CD8-positive, alpha-beta memory T cell (primary cell): ENCODE measurements at regions not wholly inside any gene's neighbourhood (a gene's known extent, or its start where the extent isn't known, plus 50 kb on each side); places are given as distances from the start of the nearest gene placed in this dataset.
A peak's percentile ranks its signal among the peaks of the same experiment; 100 is the strongest.

Experiments
- CTCF ChIA-PET: fragments of 350-600 bp; sonication (Branson Sonifier 250); formaldehyde crosslinking; loops from one replicate; lab custom pipeline; 2021; ENCODE audit warnings: antibody characterized with exemption; lab: Charles Lee
- POLR2A ChIA-PET: fragments of 350-600 bp; sonication (Branson Sonifier 250); formaldehyde crosslinking; loops from one replicate; lab custom pipeline; 2021; ENCODE audit warnings: antibody characterized with exemption; lab: Charles Lee
- DNase-seq, 5 donors: peaks; one replicate each; pipeline versions ENCODE4 v3.0.0 to v3.0.0-alpha.2; 2020 to 2022; ENCODE audit warnings: mixed read lengths in 1 of 5
- H3K27ac ChIP-seq: one replicate; pipeline ENCODE4 v1.7.0; 2013; ENCODE audit warnings: low read depth, mild to moderate bottlenecking, low read length, moderate library complexity
- H3K27me3 ChIP-seq: 2 replicates; pipeline ENCODE4 v1.7.0; 2013; ENCODE audit warnings: low read length, mild to moderate bottlenecking; ENCODE audit not compliant: insufficient read depth, poor library complexity, severe bottlenecking
- H3K36me3 ChIP-seq: 2 replicates; pipeline ENCODE4 v1.7.0; 2013; ENCODE audit warnings: mild to moderate bottlenecking, low read length, moderate library complexity; ENCODE audit not compliant: insufficient read depth
- H3K4me1 ChIP-seq: 2 replicates; pipeline ENCODE4 v1.7.0; 2013; ENCODE audit warnings: mild to moderate bottlenecking, low read length, moderate library complexity; ENCODE audit not compliant: insufficient read depth
- H3K4me3 ChIP-seq: 2 replicates; pipeline ENCODE4 v1.7.0; 2013; ENCODE audit warnings: mild to moderate bottlenecking, low read length
- H3K9me3 ChIP-seq: 2 replicates; pipeline ENCODE4 v1.7.0; 2013; ENCODE audit warnings: mild to moderate bottlenecking, low read length
- H3K27ac Mint-ChIP-seq, 8 donors: one replicate each; pipeline ENCODE4 v1.8.0; 2020 to 2021; ENCODE audit warnings: mixed read lengths in 8 of 8, mild to moderate bottlenecking in 6 of 8, inconsistent platforms in 3 of 8, moderate library complexity in 3 of 8
- H3K27me3 Mint-ChIP-seq, 2 donors: one replicate each; pipeline ENCODE4 v1.8.0; 2020 to 2021; ENCODE audit warnings: mixed read lengths in 2 of 2, mild to moderate bottlenecking in 1 of 2, moderate library complexity in 1 of 2
- H3K36me3 Mint-ChIP-seq, 3 donors: one replicate each; pipeline ENCODE4 v1.8.0; 2020 to 2021; ENCODE audit warnings: mixed read lengths in 3 of 3, inconsistent platforms in 1 of 3, mild to moderate bottlenecking in 1 of 3
- H3K4me1 Mint-ChIP-seq, 3 donors: one replicate each; pipeline ENCODE4 v1.8.0; 2020 to 2021; ENCODE audit warnings: mixed read lengths in 3 of 3, inconsistent platforms in 1 of 3, mild to moderate bottlenecking in 1 of 3
- H3K4me3 Mint-ChIP-seq, 7 donors: one replicate each; pipeline ENCODE4 v1.8.0; 2020 to 2021; ENCODE audit warnings: mixed read lengths in 7 of 7, mild to moderate bottlenecking in 6 of 7, moderate library complexity in 4 of 7, inconsistent platforms in 2 of 7
- H3K9me3 Mint-ChIP-seq, 5 donors: one replicate each; pipeline ENCODE4 v1.8.0; 2020 to 2022; ENCODE audit warnings: mixed read lengths in 5 of 5, mild to moderate bottlenecking in 3 of 5, moderate library complexity in 2 of 5, inconsistent platforms in 1 of 5

DNA sequence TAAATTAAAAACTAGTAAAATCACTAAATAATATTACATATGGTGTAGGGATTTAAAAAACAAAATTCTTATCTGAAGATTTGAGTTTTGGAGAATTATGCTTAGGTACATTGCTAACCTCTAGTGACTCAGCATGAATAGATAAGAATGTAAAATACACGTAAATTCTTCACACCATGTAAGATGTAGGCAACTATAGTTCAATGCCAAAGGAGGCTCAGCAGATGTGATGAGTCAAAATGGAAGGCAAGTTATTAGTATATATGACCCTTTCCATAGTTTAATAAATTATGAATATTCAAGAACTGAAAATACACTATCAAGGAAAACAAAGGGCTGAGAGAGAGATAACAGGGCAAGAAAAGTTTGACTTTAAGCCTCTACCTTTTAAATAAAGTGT lies 79.0 kb downstream of the MRPS30 start:
- no peak overlapping the region for H3K4me3 ChIP-seq
- no peaks in the 10 kb centered on the region for H3K9me3 ChIP-seq
- Mint-ChIP-seq H3K4me3 (no peak overlapping the region), H3K9me3 (peaks cover 0 to 3% (median 1%) of the 10 kb centered on the region in 5 donors), H3K4me1 (no peaks in the 10 kb centered on the region), H3K27ac (no peak overlapping the region), H3K36me3 (no peaks in the 10 kb centered on the region), H3K27me3 (no peaks in the 10 kb centered on the region)
- H3K27ac ChIP-seq = no peak overlapping the region
- no peak for DNase-seq
- POLR2A ChIA-PET = no interaction called here
- CTCF ChIA-PET = no interaction called here
- H3K27me3 ChIP-seq = no peaks in the 10 kb centered on the region
- no peaks in the 10 kb centered on the region for H3K36me3 ChIP-seq
- H3K4me1 ChIP-seq = no peaks in the 10 kb centered on the region

DNA sequence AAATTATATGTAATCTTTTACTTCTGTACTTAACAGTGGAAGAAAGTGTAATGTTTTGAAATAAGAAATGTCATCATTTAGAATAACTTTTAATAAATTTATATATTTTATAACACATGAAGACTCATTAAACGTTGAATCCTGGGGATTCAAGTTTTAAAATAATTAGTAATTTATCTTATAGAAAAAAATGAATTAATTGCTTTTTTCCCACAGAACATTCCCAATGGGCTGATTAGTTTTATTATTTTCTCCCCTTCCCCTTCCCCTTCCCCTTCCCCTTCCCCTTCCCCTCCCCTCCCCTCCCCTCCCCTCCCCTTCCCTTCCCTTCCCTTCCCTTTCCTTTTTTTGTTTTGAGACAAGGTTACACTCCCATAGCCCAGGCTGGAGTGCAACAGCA lies 79.7 kb downstream of the MRPS30 start:
- Mint-ChIP-seq H3K4me3 (no peak overlapping the region), H3K27me3 (no peaks in the 10 kb centered on the region), H3K4me1 (no peaks in the 10 kb centered on the region), H3K27ac (no peak overlapping the region), H3K36me3 (no peaks in the 10 kb centered on the region), H3K9me3 (peaks cover 0 to 3% (median 1%) of the 10 kb centered on the region in 5 donors)
- Histone ChIP-seq H3K4me1 (no peaks in the 10 kb centered on the region), H3K36me3 (no peaks in the 10 kb centered on the region), H3K27ac (no peak overlapping the region), H3K9me3 (no peaks in the 10 kb centered on the region), H3K4me3 (no peak overlapping the region), H3K27me3 (no peaks in the 10 kb centered on the region)
- POLR2A ChIA-PET = no interaction called here
- CTCF ChIA-PET = no interaction called here
- no peak for DNase-seq

DNA sequence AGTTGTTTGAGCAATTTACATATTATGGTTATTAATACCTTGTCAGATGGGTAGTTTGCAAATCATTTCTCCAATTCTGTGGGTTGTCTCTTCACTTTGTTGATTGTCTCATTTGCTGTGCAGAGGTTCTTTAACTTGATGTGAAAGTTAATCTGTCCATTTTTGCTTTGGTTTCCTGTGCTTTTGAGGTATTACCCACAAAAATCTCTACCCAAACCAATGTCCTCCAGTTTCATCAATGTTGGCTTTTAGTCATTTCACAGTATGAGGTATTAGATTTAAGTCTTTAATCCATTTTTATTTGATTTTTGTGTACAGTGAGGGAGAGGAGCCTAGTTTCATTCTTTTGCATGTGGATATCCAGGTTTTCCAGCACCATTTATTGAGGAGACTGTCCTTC lies 82.4 kb downstream of the MRPS30 start:
- Mint-ChIP-seq H3K4me1 (no peaks in the 10 kb centered on the region), H3K27ac (no peak overlapping the region), H3K27me3 (no peaks in the 10 kb centered on the region), H3K36me3 (no peaks in the 10 kb centered on the region), H3K4me3 (no peak overlapping the region), H3K9me3 (peaks cover 0 to 3% (median 1%) of the 10 kb centered on the region in 5 donors)
- CTCF ChIA-PET = no interaction called here
- Histone ChIP-seq H3K27me3 (no peaks in the 10 kb centered on the region), H3K9me3 (no peaks in the 10 kb centered on the region), H3K36me3 (no peaks in the 10 kb centered on the region), H3K4me1 (no peaks in the 10 kb centered on the region), H3K4me3 (no peak overlapping the region), H3K27ac (no peak overlapping the region)
- DNase-seq = no peak
- POLR2A ChIA-PET = no interaction called here

DNA sequence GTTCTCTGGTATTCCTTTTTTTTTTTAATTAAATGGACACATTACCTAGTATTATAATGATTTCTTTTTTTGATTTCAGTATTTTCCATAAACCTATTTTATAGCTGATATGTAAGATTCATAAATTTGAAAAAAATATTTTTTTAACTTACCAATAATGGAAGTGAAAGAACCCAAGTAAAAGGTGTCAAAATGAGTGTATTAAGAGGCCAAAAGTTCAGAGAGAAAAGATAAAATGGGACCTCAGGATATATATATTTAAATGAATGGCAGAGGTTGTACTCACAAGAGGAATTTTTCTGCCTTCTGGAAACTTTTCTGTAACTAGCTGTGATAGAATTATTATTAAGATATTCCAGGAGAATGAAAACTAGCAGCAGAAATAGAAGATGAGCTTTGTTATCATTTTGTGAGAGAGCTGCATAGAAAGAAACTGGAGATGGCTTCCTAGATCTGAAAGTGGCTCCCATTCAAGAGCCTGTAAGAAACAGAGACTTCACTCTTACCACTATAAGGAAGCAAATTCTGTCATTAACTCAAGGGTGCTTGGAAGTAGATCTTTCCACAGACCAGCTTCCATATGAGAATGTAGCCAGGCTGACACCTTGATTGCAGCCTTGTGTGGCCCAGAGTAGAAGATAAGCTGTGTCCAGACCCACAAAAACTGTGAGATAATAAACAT lies 91.7 kb downstream of the MRPS30 start:
- Mint-ChIP-seq H3K36me3 (peaks cover 0 to 1% (median 0%) of the 10 kb centered on the region in 3 donors), H3K4me3 (no peak overlapping the region), H3K27me3 (peaks cover 0 to 2% of the 10 kb centered on the region in 2 donors), H3K4me1 (no peaks in the 10 kb centered on the region), H3K27ac (peak overlapping the region in 1 of 8 donors; percentile 32), H3K9me3 (peaks cover 0 to 2% (median 0%) of the 10 kb centered on the region in 5 donors)
- Histone ChIP-seq H3K4me1 (no peaks in the 10 kb centered on the region), H3K9me3 (no peaks in the 10 kb centered on the region), H3K36me3 (no peaks in the 10 kb centered on the region), H3K27ac (no peak overlapping the region), H3K27me3 (no peaks in the 10 kb centered on the region), H3K4me3 (no peak overlapping the region)
- ChIA-PET POLR2A (no interaction called here), CTCF (no interaction called here)
- no peak for DNase-seq

DNA sequence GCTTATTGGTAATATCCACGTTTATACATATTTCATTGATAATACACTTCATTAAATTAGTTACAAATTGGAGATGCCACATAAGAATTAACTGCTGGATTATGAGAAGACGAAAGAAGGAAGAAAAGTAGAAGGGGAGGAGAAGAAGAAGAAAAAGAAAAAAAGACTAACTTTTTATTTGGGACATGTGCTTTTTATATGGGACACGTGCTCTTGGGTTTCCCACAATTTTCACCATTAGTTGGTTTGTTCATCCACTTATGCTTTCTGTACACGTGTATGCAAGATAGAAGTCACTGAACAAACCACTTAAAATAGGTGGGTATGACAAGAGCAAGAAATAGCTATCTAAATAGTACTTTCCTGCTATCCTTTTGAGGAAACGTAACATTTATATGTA lies 98.6 kb downstream of the MRPS30 start:
- POLR2A ChIA-PET = no interaction called here
- Histone ChIP-seq H3K27me3 (no peaks in the 10 kb centered on the region), H3K9me3 (no peaks in the 10 kb centered on the region), H3K4me1 (no peaks in the 10 kb centered on the region), H3K36me3 (no peaks in the 10 kb centered on the region), H3K27ac (no peak overlapping the region), H3K4me3 (no peak overlapping the region)
- Mint-ChIP-seq H3K36me3 (no peaks in the 10 kb centered on the region), H3K4me1 (no peaks in the 10 kb centered on the region), H3K4me3 (no peak overlapping the region), H3K27me3 (no peaks in the 10 kb centered on the region), H3K27ac (no peak overlapping the region), H3K9me3 (peaks cover 0 to 2% (median 0%) of the 10 kb centered on the region in 5 donors)
- DNase-seq = no peak
- CTCF ChIA-PET = no interaction called here

DNA sequence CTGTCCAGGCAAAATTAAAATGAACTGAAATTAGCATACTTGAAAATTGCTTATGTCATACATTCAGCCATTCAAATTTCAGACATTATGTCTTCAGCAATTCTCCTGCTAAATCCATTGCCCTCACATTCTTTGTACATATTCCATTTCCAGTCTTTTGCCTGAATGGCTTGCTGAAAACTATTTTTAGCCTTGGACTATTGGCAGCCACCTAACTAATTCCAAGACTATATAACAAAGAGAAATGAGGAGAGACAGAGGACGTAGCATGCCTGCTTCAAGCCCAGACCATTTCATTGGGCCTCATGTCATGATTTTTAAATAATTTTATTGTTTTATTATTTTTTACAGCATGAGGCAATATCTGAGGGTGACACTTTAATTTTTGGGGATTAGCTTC lies 100.3 kb downstream of the MRPS30 start:
- Mint-ChIP-seq H3K36me3 (no peaks in the 10 kb centered on the region), H3K4me1 (no peaks in the 10 kb centered on the region), H3K27me3 (no peaks in the 10 kb centered on the region), H3K27ac (no peak overlapping the region), H3K9me3 (peaks cover 0 to 2% (median 0%) of the 10 kb centered on the region in 5 donors), H3K4me3 (no peak overlapping the region)
- Histone ChIP-seq H3K27me3 (no peaks in the 10 kb centered on the region), H3K4me1 (no peaks in the 10 kb centered on the region), H3K27ac (no peak overlapping the region), H3K9me3 (no peaks in the 10 kb centered on the region), H3K36me3 (no peaks in the 10 kb centered on the region), H3K4me3 (no peak overlapping the region)
- POLR2A ChIA-PET = no interaction called here
- CTCF ChIA-PET = no interaction called here
- DNase-seq = no peak

DNA sequence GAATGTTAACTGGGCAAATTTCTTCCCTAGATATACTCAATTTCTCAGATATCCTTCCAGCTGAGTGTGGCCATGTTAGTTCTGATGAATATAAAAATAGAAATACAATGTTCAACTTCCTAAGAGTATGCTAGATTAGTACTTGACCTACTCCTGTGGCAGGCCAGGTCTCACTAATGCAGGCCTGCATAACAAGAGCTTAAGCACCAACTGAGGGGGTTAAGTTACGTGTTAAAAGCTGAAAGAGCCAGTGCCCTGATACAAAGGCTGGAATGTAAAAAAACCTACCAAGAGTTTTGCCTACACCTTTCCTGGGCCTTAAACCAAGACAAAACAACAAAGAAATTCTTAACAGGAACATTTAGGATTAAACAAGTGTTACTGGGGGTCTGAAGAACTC lies 102.8 kb downstream of the MRPS30 start:
- ChIA-PET CTCF (no interaction called here), POLR2A (no interaction called here)
- no peaks in the 10 kb centered on the region for H3K27me3 ChIP-seq
- no peak overlapping the region for H3K27ac ChIP-seq
- no peak overlapping the region for H3K4me3 Mint-ChIP-seq
- no peak for DNase-seq
- H3K4me3 ChIP-seq = no peak overlapping the region
- no peaks in the 10 kb centered on the region for H3K27me3 Mint-ChIP-seq
- H3K9me3 ChIP-seq = no peaks in the 10 kb centered on the region
- no peaks in the 10 kb centered on the region for H3K4me1 ChIP-seq
- H3K9me3 Mint-ChIP-seq = no peaks in the 10 kb centered on the region
- H3K27ac Mint-ChIP-seq = no peak overlapping the region
- no peaks in the 10 kb centered on the region for H3K36me3 Mint-ChIP-seq
- H3K36me3 ChIP-seq = no peaks in the 10 kb centered on the region
- H3K4me1 Mint-ChIP-seq = no peaks in the 10 kb centered on the region

DNA sequence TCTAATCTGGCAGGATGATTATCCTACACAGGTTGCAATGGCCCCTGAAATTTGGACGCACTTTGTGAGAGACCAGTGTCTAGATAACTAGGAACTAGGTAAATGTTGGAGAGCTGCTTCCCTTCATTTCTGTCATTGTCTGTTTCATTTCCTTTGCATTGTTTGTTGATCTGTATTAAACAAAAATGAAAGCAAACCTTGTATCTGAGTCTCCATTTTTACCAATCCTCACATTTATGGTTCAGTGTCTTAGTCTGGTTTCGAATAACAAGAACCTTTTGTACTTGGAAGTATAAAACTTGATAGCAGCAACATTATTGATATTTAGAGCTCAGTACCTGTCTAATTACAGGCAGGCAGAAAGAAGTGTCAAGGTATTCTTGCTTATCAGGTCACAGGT lies 105.5 kb downstream of the MRPS30 start:
- POLR2A ChIA-PET = no interaction called here
- Mint-ChIP-seq H3K4me3 (no peak overlapping the region), H3K36me3 (no peaks in the 10 kb centered on the region), H3K27ac (no peak overlapping the region), H3K9me3 (no peaks in the 10 kb centered on the region), H3K27me3 (no peaks in the 10 kb centered on the region), H3K4me1 (no peaks in the 10 kb centered on the region)
- no peak overlapping the region for H3K27ac ChIP-seq
- no peaks in the 10 kb centered on the region for H3K9me3 ChIP-seq
- no peaks in the 10 kb centered on the region for H3K4me1 ChIP-seq
- H3K4me3 ChIP-seq = no peak overlapping the region
- CTCF ChIA-PET = no interaction called here
- no peaks in the 10 kb centered on the region for H3K36me3 ChIP-seq
- H3K27me3 ChIP-seq = no peaks in the 10 kb centered on the region
- no peak for DNase-seq
